Mesendoderm (in vitro differentiated cells): ENCODE measurements at regions not wholly inside any gene's neighbourhood (a gene's known extent, or its start where the extent isn't known, plus 50 kb on each side); places are given as distances from the start of the nearest gene placed in this dataset.

Source experiments
- DNase-seq: peaks from one replicate; pipeline ENCODE4 v3.0.0; 2013
- H2AK5ac ChIP-seq: 2 replicates; pipeline ENCODE4 v1.6.1; 2013; ENCODE audit warnings: low read length, inconsistent platforms
- H2BK120ac ChIP-seq: 2 replicates; pipeline ENCODE4 v1.6.1; 2013; ENCODE audit warnings: low read depth, mild to moderate bottlenecking, low read length, moderate library complexity, mixed read lengths
- H2BK15ac ChIP-seq: replicated peaks from 2 replicates; pipeline ENCODE4 v1.6.1; 2013; ENCODE audit warnings: low read depth, mild to moderate bottlenecking, moderate library complexity
- H2BK5ac ChIP-seq: 2 replicates; pipeline ENCODE4 v1.6.1; 2013; ENCODE audit warnings: low read length, inconsistent platforms
- H3K18ac ChIP-seq: 2 replicates; pipeline ENCODE4 v1.6.1; 2013; ENCODE audit warnings: mild to moderate bottlenecking, low read length, mixed read lengths
- H3K23ac ChIP-seq: one replicate; pipeline ENCODE4 v1.6.1; 2013; ENCODE audit warnings: low read length
- H3K27ac ChIP-seq: 2 replicates; pipeline ENCODE4 v1.5.1; 2013; ENCODE audit warnings: low read depth, mild to moderate bottlenecking, inconsistent platforms, low read length, moderate library complexity
- H3K27me3 ChIP-seq: 2 replicates; pipeline ENCODE4 v1.6.1; 2013; ENCODE audit warnings: low read length, control low read depth, mild to moderate bottlenecking, inconsistent platforms; ENCODE audit not compliant: insufficient read depth, poor library complexity
- H3K36me3 ChIP-seq: 2 replicates; pipeline ENCODE4 v1.6.1; 2013; ENCODE audit warnings: low read length, inconsistent platforms; ENCODE audit not compliant: control insufficient read depth, insufficient read depth
- H3K4ac ChIP-seq: one replicate; pipeline ENCODE4 v1.6.1; 2013; ENCODE audit warnings: low read depth, mild to moderate bottlenecking, low read length, moderate library complexity
- H3K4me1 ChIP-seq: 2 replicates; pipeline ENCODE4 v1.6.1; 2013; ENCODE audit warnings: low read depth, low read length, inconsistent platforms; ENCODE audit not compliant: control insufficient read depth
- H3K4me2 ChIP-seq: 2 replicates; pipeline ENCODE4 v1.6.1; 2013; ENCODE audit warnings: low read length
- H3K4me3 ChIP-seq: 2 replicates; pipeline ENCODE4 v1.5.1; 2013; ENCODE audit warnings: mild to moderate bottlenecking, low read length
- H3K56ac ChIP-seq: one replicate; pipeline ENCODE4 v1.6.1; 2013; ENCODE audit warnings: low read length
- H3K79me1 ChIP-seq: 2 replicates; pipeline ENCODE4 v1.6.1; 2013; ENCODE audit warnings: low read length, inconsistent platforms
- H3K79me2 ChIP-seq: 2 replicates; pipeline ENCODE4 v1.6.1; 2013; ENCODE audit warnings: mild to moderate bottlenecking, low read length; ENCODE audit not compliant: control insufficient read depth, insufficient read depth
- H3K9ac ChIP-seq: 2 replicates; pipeline ENCODE4 v1.6.1; 2013; ENCODE audit warnings: low read length, inconsistent platforms
- H4K5ac ChIP-seq: one replicate; pipeline ENCODE4 v1.6.1; 2013; ENCODE audit warnings: low read length
- H4K8ac ChIP-seq: one replicate; pipeline ENCODE4 v1.6.1; 2013; ENCODE audit warnings: low read depth, mild to moderate bottlenecking, control low read depth, low read length, moderate library complexity
- WGBS: extraction: QIAGEN DNeasy Blood & Tissue Kit; methylation state at CpG from one replicate; pipeline ENCODE4 v1.1.7; 2013; ENCODE audit warnings: low lambda C conversion rate, missing lambda C conversion rate; ENCODE audit not compliant: insufficient coverage; ENCODE audit errors: extremely low coverage; 5-methylcytosine and 5-hydroxymethylcytosine counted together

- no peak overlapping the region for H3K4me3 ChIP-seq
- no peak overlapping the region for H2BK15ac ChIP-seq
- no peak overlapping the region for H3K9ac ChIP-seq
- H2AK5ac ChIP-seq: no peak overlapping the region
- no peak overlapping the region for H2BK120ac ChIP-seq
- H3K4ac ChIP-seq: no peak overlapping the region
- H3K18ac ChIP-seq: no peak overlapping the region
- H3K4me2 ChIP-seq: no peak overlapping the region
- no peak overlapping the region for H3K23ac ChIP-seq
- no peak overlapping the region for H3K56ac ChIP-seq
- no peak for DNase-seq
- no peak overlapping the region for H3K27ac ChIP-seq
- H4K5ac ChIP-seq: no peak overlapping the region
- H3K36me3 ChIP-seq: no peaks in the 10 kb centered on the region
- no peak overlapping the region for H4K8ac ChIP-seq
- WGBS: no CpG with 5 or more reads among the region's 5 CpGs
- H3K4me1 ChIP-seq: peaks cover 2% of the 10 kb centered on the region
- no peaks in the 10 kb centered on the region for H3K79me1 ChIP-seq
- H3K27me3 ChIP-seq: no peaks in the 10 kb centered on the region
- no peak overlapping the region for H2BK5ac ChIP-seq
- H3K79me2 ChIP-seq: no peaks in the 10 kb centered on the region
Observed at GRCh38 chr11:13062115-13062514, 53.0 kb downstream of the RASSF10 start.

GRCh38 chr11:13064593-13064992 lies 55.5 kb downstream of the RASSF10 start:
- Histone ChIP-seq H3K23ac (no peak overlapping the region), H3K4me1 (peaks cover 2% of the 10 kb centered on the region), H3K4me3 (no peak overlapping the region), H3K56ac (no peak overlapping the region), H3K79me2 (no peaks in the 10 kb centered on the region), H3K36me3 (no peaks in the 10 kb centered on the region), H3K18ac (no peak overlapping the region), H3K9ac (no peak overlapping the region), H3K27me3 (no peaks in the 10 kb centered on the region), H3K4me2 (no peak overlapping the region), H2BK120ac (no peak overlapping the region), H3K27ac (no peak overlapping the region), H4K8ac (no peak overlapping the region), H3K79me1 (no peaks in the 10 kb centered on the region), H3K4ac (no peak overlapping the region), H2AK5ac (no peak overlapping the region), H4K5ac (no peak overlapping the region), H2BK5ac (no peak overlapping the region), H2BK15ac (no peak overlapping the region)
- WGBS: no CpG with 5 or more reads among the region's 3 CpGs
- DNase-seq: no peak

- no peaks in the 10 kb centered on the region for H3K36me3 ChIP-seq
- H3K4me3 ChIP-seq: no peak overlapping the region
- WGBS: no CpG with 5 or more reads among the region's 10 CpGs
- H2BK120ac ChIP-seq: no peak overlapping the region
- H2BK5ac ChIP-seq: no peak overlapping the region
- H3K79me1 ChIP-seq: no peaks in the 10 kb centered on the region
- no peak overlapping the region for H4K5ac ChIP-seq
- peaks cover 2% of the 10 kb centered on the region for H3K4me1 ChIP-seq
- H3K23ac ChIP-seq: no peak overlapping the region
- no peaks in the 10 kb centered on the region for H3K79me2 ChIP-seq
- no peak overlapping the region for H3K18ac ChIP-seq
- no peak overlapping the region for H3K9ac ChIP-seq
- DNase-seq: no peak
- no peak overlapping the region for H3K4me2 ChIP-seq
- no peak overlapping the region for H4K8ac ChIP-seq
- H2BK15ac ChIP-seq: no peak overlapping the region
- H3K27ac ChIP-seq: no peak overlapping the region
- H3K27me3 ChIP-seq: no peaks in the 10 kb centered on the region
- H2AK5ac ChIP-seq: no peak overlapping the region
- no peak overlapping the region for H3K56ac ChIP-seq
- H3K4ac ChIP-seq: no peak overlapping the region
Observed at GRCh38 chr11:13065200-13065787, 56.2 kb downstream of the RASSF10 start.

GRCh38 chr11:13068211-13068610 lies 59.1 kb downstream of the RASSF10 start:
- Histone ChIP-seq H3K4me1 (peaks cover 2% of the 10 kb centered on the region), H4K5ac (no peak overlapping the region), H3K4ac (no peak overlapping the region), H2AK5ac (no peak overlapping the region), H3K9ac (no peak overlapping the region), H3K36me3 (no peaks in the 10 kb centered on the region), H3K18ac (no peak overlapping the region), H3K79me2 (no peaks in the 10 kb centered on the region), H3K56ac (no peak overlapping the region), H2BK120ac (no peak overlapping the region), H4K8ac (no peak overlapping the region), H3K4me2 (no peak overlapping the region), H3K27ac (no peak overlapping the region), H2BK5ac (no peak overlapping the region), H3K23ac (no peak overlapping the region), H3K27me3 (no peaks in the 10 kb centered on the region), H3K79me1 (no peaks in the 10 kb centered on the region), H2BK15ac (no peak overlapping the region), H3K4me3 (no peak overlapping the region)
- no CpG with 5 or more reads among the region's 1 CpG for WGBS
- DNase-seq: no peak

- WGBS: no CpG with 5 or more reads among the region's 13 CpGs
- Histone ChIP-seq H3K79me2 (no peaks in the 10 kb centered on the region), H3K4me2 (no peak overlapping the region), H3K18ac (no peak overlapping the region), H3K27ac (no peak overlapping the region), H3K36me3 (no peaks in the 10 kb centered on the region), H2BK120ac (no peak overlapping the region), H3K79me1 (no peaks in the 10 kb centered on the region), H3K4me3 (no peak overlapping the region), H3K56ac (no peak overlapping the region), H3K4ac (no peak overlapping the region), H2BK15ac (no peak overlapping the region), H3K9ac (no peak overlapping the region), H2AK5ac (peak overlapping the region; percentile 37), H3K4me1 (no peaks in the 10 kb centered on the region), H4K8ac (no peak overlapping the region), H3K23ac (no peak overlapping the region), H3K27me3 (no peaks in the 10 kb centered on the region), H2BK5ac (no peak overlapping the region), H4K5ac (no peak overlapping the region)
- DNase-seq: no peak
Observed at GRCh38 chr11:13073119-13073981, 64.2 kb downstream of the RASSF10 start.
